SK-N-SH (cell line): ENCODE measurements at regions not wholly inside any gene's neighbourhood (a gene's known extent, or its start where the extent isn't known, plus 50 kb on each side); places are given as distances from the start of the nearest gene placed in this dataset.
"Not testable (repeated sequence)": the region's sequence is repeated elsewhere in the genome, so short reads cannot be mapped to it uniquely, and the experiment has no call there.

ENCODE experiments used
- EP300 ChIP-seq, 2 experiments: IDR thresholded peaks; 2 replicates each; pipeline versions ENCODE4 v1.4.0 to v1.6.1; 2012; ENCODE audit warnings: borderline replicate concordance in 1 of 2, low read depth in 1 of 2, low read length in 1 of 2
- EZH2phosphoT487 ChIP-seq: fragments of 200-600 bp; sonication (generic); IDR thresholded peaks from 2 replicates; pipeline ENCODE4 v1.6.1; 2017; ENCODE audit warnings: low read depth, mixed run types, mild to moderate bottlenecking, antibody characterized with exemption, moderate library complexity, borderline replicate concordance
- NRF1 ChIP-seq: IDR thresholded peaks from 2 replicates; pipeline ENCODE4 v1.6.1; 2012; ENCODE audit warnings: low read depth, mild to moderate bottlenecking, low read length
- POLR2AphosphoS5 ChIP-seq: IDR thresholded peaks from 2 replicates; pipeline ENCODE4 v1.6.1; 2012; ENCODE audit warnings: low read depth, low read length
- RAD21 ChIP-seq: IDR thresholded peaks from 2 replicates; pipeline ENCODE4 v1.6.1; 2012; ENCODE audit warnings: mild to moderate bottlenecking, low read length
- TF ChIP-seq, protein P1 (sequence below): fragments of 200-600 bp; sonication (generic); IDR thresholded peaks from 2 replicates; pipeline ENCODE4 v1.6.1; 2017; ENCODE audit warnings: antibody characterized with exemption, mild to moderate bottlenecking, moderate library complexity
- TF ChIP-seq, protein P2 (sequence below): IDR thresholded peaks from 2 replicates; pipeline ENCODE4 v1.4.0; 2012; ENCODE audit warnings: low read depth
- TF ChIP-seq, protein P3 (sequence below): IDR thresholded peaks from 2 replicates; pipeline ENCODE4; 2012
- TF ChIP-seq, protein P4 (sequence below): IDR thresholded peaks from 2 replicates; pipeline ENCODE4 v1.6.1; 2012; ENCODE audit warnings: mild to moderate bottlenecking, low read depth, low read length, moderate library complexity

DNA sequence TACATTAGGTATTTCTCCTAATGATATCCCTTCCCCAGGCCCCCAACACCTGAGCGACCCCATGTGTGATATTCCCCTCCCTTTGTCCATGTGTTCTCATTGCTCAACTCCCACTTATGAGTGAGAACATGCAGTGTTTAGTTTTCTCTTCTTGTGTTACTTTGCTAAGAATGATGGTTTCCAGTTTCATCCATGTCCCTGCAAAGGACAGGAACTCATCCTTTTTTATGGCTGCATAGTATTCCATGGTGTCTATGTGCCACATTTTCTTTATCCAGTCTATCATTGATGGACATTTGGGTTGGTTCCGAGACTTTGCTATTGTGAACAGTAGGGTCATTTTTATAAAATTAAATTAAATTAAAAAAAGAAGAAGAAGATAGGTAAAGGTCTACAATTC, 187.3 kb upstream of the PFKP start:
- TF ChIP-seq, protein P1, sequence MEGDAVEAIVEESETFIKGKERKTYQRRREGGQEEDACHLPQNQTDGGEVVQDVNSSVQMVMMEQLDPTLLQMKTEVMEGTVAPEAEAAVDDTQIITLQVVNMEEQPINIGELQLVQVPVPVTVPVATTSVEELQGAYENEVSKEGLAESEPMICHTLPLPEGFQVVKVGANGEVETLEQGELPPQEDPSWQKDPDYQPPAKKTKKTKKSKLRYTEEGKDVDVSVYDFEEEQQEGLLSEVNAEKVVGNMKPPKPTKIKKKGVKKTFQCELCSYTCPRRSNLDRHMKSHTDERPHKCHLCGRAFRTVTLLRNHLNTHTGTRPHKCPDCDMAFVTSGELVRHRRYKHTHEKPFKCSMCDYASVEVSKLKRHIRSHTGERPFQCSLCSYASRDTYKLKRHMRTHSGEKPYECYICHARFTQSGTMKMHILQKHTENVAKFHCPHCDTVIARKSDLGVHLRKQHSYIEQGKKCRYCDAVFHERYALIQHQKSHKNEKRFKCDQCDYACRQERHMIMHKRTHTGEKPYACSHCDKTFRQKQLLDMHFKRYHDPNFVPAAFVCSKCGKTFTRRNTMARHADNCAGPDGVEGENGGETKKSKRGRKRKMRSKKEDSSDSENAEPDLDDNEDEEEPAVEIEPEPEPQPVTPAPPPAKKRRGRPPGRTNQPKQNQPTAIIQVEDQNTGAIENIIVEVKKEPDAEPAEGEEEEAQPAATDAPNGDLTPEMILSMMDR: not testable (repeated sequence)
- TF ChIP-seq, protein P2, sequence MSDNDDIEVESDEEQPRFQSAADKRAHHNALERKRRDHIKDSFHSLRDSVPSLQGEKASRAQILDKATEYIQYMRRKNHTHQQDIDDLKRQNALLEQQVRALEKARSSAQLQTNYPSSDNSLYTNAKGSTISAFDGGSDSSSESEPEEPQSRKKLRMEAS: not testable (repeated sequence)
- TF ChIP-seq RAD21; POLR2AphosphoS5; EP300 (IDR thresholded peaks at IDR 0.05; ENCODE audit: borderline replicate concordance in 1 of 2, low read depth in 1 of 2, low read length in 1 of 2); NRF1; EZH2phosphoT487: not testable (repeated sequence)
- TF ChIP-seq, protein P3, sequence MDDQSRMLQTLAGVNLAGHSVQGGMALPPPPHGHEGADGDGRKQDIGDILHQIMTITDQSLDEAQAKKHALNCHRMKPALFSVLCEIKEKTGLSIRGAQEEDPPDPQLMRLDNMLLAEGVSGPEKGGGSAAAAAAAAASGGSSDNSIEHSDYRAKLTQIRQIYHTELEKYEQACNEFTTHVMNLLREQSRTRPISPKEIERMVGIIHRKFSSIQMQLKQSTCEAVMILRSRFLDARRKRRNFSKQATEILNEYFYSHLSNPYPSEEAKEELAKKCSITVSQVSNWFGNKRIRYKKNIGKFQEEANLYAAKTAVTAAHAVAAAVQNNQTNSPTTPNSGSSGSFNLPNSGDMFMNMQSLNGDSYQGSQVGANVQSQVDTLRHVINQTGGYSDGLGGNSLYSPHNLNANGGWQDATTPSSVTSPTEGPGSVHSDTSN: not testable (repeated sequence)
- TF ChIP-seq, protein P4, sequence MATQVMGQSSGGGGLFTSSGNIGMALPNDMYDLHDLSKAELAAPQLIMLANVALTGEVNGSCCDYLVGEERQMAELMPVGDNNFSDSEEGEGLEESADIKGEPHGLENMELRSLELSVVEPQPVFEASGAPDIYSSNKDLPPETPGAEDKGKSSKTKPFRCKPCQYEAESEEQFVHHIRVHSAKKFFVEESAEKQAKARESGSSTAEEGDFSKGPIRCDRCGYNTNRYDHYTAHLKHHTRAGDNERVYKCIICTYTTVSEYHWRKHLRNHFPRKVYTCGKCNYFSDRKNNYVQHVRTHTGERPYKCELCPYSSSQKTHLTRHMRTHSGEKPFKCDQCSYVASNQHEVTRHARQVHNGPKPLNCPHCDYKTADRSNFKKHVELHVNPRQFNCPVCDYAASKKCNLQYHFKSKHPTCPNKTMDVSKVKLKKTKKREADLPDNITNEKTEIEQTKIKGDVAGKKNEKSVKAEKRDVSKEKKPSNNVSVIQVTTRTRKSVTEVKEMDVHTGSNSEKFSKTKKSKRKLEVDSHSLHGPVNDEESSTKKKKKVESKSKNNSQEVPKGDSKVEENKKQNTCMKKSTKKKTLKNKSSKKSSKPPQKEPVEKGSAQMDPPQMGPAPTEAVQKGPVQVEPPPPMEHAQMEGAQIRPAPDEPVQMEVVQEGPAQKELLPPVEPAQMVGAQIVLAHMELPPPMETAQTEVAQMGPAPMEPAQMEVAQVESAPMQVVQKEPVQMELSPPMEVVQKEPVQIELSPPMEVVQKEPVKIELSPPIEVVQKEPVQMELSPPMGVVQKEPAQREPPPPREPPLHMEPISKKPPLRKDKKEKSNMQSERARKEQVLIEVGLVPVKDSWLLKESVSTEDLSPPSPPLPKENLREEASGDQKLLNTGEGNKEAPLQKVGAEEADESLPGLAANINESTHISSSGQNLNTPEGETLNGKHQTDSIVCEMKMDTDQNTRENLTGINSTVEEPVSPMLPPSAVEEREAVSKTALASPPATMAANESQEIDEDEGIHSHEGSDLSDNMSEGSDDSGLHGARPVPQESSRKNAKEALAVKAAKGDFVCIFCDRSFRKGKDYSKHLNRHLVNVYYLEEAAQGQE: not testable (repeated sequence)
